Ishikawa (cell line): ENCODE measurements at regions not wholly inside any gene's neighbourhood (a gene's known extent, or its start where the extent isn't known, plus 50 kb on each side); places are given as distances from the start of the nearest gene placed in this dataset.

Experiments
- CEBPB ChIP-seq: IDR thresholded peaks from 2 replicates; pipeline ENCODE4 v1.6.1; 2012
- CREB1 ChIP-seq: IDR thresholded peaks from 2 replicates; pipeline ENCODE4 v1.6.1; 2012; ENCODE audit warnings: low read depth
- EGR1 ChIP-seq: IDR thresholded peaks from 2 replicates; pipeline ENCODE4 v1.6.1; 2012
- EP300 ChIP-seq: IDR thresholded peaks from 2 replicates; pipeline ENCODE4 v1.6.1; 2012; ENCODE audit warnings: borderline replicate concordance
- FOXM1 ChIP-seq: IDR thresholded peaks from 2 replicates; pipeline ENCODE4 v1.6.1; 2012; ENCODE audit warnings: low read depth, borderline replicate concordance
- MAX ChIP-seq: IDR thresholded peaks from 2 replicates; pipeline ENCODE4 v1.6.1; 2012
- NFIC ChIP-seq: IDR thresholded peaks from 2 replicates; pipeline ENCODE4 v1.6.1; 2012
- RAD21 ChIP-seq: IDR thresholded peaks from 2 replicates; pipeline ENCODE4 v1.6.1; 2012; ENCODE audit warnings: low read depth
- REST ChIP-seq: IDR thresholded peaks from 2 replicates; pipeline ENCODE4 v1.6.1; 2012; ENCODE audit warnings: low read depth, mild to moderate bottlenecking
- TAF1 ChIP-seq: IDR thresholded peaks from 2 replicates; pipeline ENCODE4 v1.6.1; 2012; ENCODE audit warnings: low read depth, mild to moderate bottlenecking
- TCF12 ChIP-seq: IDR thresholded peaks from 2 replicates; pipeline ENCODE4 v1.6.1; 2012; ENCODE audit warnings: low read depth
- TEAD4 ChIP-seq: IDR thresholded peaks from 2 replicates; pipeline ENCODE4 v1.6.1; 2012
- USF1 ChIP-seq: IDR thresholded peaks from 2 replicates; pipeline ENCODE4 v1.6.1; 2012
- YY1 ChIP-seq: IDR thresholded peaks from 2 replicates; pipeline ENCODE4 v1.6.1; 2012; ENCODE audit warnings: low read depth
- ZBTB7A ChIP-seq: IDR thresholded peaks from 2 replicates; pipeline ENCODE4 v1.6.1; 2012; ENCODE audit warnings: low read depth

GRCh38 chr12:87233671-87234070 is 795.5 kb downstream of the C12orf50 start:
- TF ChIP-seq FOXM1 (no peak), MAX (no peak)

GRCh38 chr12:87231818-87232217 is 797.4 kb downstream of the C12orf50 start:
- no peak for TF ChIP-seq ZBTB7A
- no peak for TF ChIP-seq MAX

GRCh38 chr12:87230441-87230840 is 798.8 kb downstream of the C12orf50 start:
- TF ChIP-seq USF1 (no peak), EP300 (no peak), TEAD4 (no peak), ZBTB7A (no peak), TAF1 (no peak), REST (no peak), CEBPB (no peak), CREB1 (no peak), FOXM1 (no peak), EGR1 (no peak), MAX (no peak), NFIC (no peak), YY1 (no peak)

- no peak for TF ChIP-seq YY1
Observed at GRCh38 chr12:87227162-87227561, 802.0 kb downstream of the C12orf50 start.

GRCh38 chr12:87217491-87217890 is 811.7 kb downstream of the C12orf50 start:
- no peak for TF ChIP-seq ZBTB7A
- TF ChIP-seq TEAD4, result no peak
- no peak for TF ChIP-seq EGR1
- no peak for TF ChIP-seq TAF1
- no peak for TF ChIP-seq RAD21
- no peak for TF ChIP-seq USF1
- TF ChIP-seq CREB1, result no peak
- no peak for TF ChIP-seq EP300
- no peak for TF ChIP-seq YY1
- TF ChIP-seq NFIC, result no peak
- TF ChIP-seq CEBPB, result no peak
- TF ChIP-seq TCF12, result no peak

- TF ChIP-seq TEAD4 (no peak), CEBPB (no peak)
Observed at GRCh38 chr12:87216436-87216835, 812.8 kb downstream of the C12orf50 start.

GRCh38 chr12:87202189-87202588 is 827.0 kb downstream of the C12orf50 start:
- TF ChIP-seq TEAD4 (no peak), CREB1 (no peak)

GRCh38 chr12:87201598-87201997 is 827.6 kb downstream of the C12orf50 start:
- no peak for TF ChIP-seq EP300
- no peak for TF ChIP-seq EGR1
- no peak for TF ChIP-seq CEBPB

GRCh38 chr12:87200289-87200979 is 828.8 kb downstream of the C12orf50 start:
- TF ChIP-seq MAX, result no peak
- no peak for TF ChIP-seq REST
- TF ChIP-seq TAF1, result no peak
- TF ChIP-seq FOXM1, result no peak
- no peak for TF ChIP-seq RAD21
